IMR-90 (cell line): ENCODE measurements at regions not wholly inside any gene's neighbourhood (a gene's known extent, or its start where the extent isn't known, plus 50 kb on each side); places are given as distances from the start of the nearest gene placed in this dataset.
A peak's percentile ranks its signal among the peaks of the same experiment; 100 is the strongest.

Experiments used
- ATAC-seq: fragments of 200-7000 bp; cut with Tn5 transposase; 2 replicates; pipeline ENCODE4 v1.9.1; 2020; ENCODE audit warnings: low read depth, mild to moderate bottlenecking, moderate library complexity
- BruUV-seq: library from RNA; stranded (reverse); fragments of 400-500 nt; replicated peaks from 2 replicates; lab custom pipeline; 2021; lab: Mats Ljungman, UMichigan
- CTCF ChIA-PET: fragments of 300-600 bp; formaldehyde crosslinking; extraction: SDS; loops from one replicate; lab custom pipeline; 2021; ENCODE audit warnings: antibody characterized with exemption; lab: Yijun Ruan, JAX
- POLR2A ChIA-PET: fragments of 300-600 bp; sonication (Branson Sonifier 250); formaldehyde crosslinking; loops from one replicate; lab custom pipeline; 2022; ENCODE audit warnings: antibody characterized with exemption; ENCODE audit not compliant: unreplicated experiment; lab: Charles Lee
- DNase-seq: peaks from one replicate; pipeline ENCODE4 v3.0.0; 2013
- H2AFZ ChIP-seq: replicated peaks from 2 replicates; pipeline ENCODE3; 2013; ENCODE audit warnings: low read length, mild to moderate bottlenecking; ENCODE audit not compliant: poor library complexity
- H2AK5ac ChIP-seq: 2 replicates; pipeline ENCODE4 v1.6.1; 2013; ENCODE audit warnings: low read depth, low read length, inconsistent platforms
- H2AK9ac ChIP-seq: replicated peaks from 2 replicates; pipeline ENCODE3; 2013; ENCODE audit warnings: mild to moderate bottlenecking, low read depth, low read length, moderate library complexity; ENCODE audit not compliant: poor library complexity
- H2BK120ac ChIP-seq: 2 replicates; pipeline ENCODE4 v1.6.1; 2013; ENCODE audit warnings: low read depth, low read length, inconsistent platforms
- H2BK15ac ChIP-seq: 3 replicates; pipeline ENCODE4 v1.6.1; 2013; ENCODE audit warnings: low read depth, low read length, inconsistent platforms
- H2BK20ac ChIP-seq: 2 replicates; pipeline ENCODE4 v1.6.1; 2013; ENCODE audit warnings: low read depth, mild to moderate bottlenecking, inconsistent platforms, low read length, moderate library complexity
- H2BK5ac ChIP-seq: 2 replicates; pipeline ENCODE4 v1.6.1; 2013; ENCODE audit warnings: mild to moderate bottlenecking, low read depth, low read length, inconsistent platforms; ENCODE audit not compliant: poor library complexity, severe bottlenecking
- H3K14ac ChIP-seq: replicated peaks from 2 replicates; pipeline ENCODE4 v1.6.1; 2013; ENCODE audit warnings: low read depth, low read length, inconsistent platforms
- H3K18ac ChIP-seq: 2 replicates; pipeline ENCODE4 v1.6.1; 2013; ENCODE audit warnings: low read depth, low read length, control low read depth
- H3K23ac ChIP-seq: 2 replicates; pipeline ENCODE4 v1.6.1; 2013; ENCODE audit warnings: low read depth, low read length, inconsistent platforms
- H3K27ac ChIP-seq: 2 replicates; pipeline ENCODE4 v1.5.1; 2013; ENCODE audit warnings: mild to moderate bottlenecking, control low read depth, low read length; ENCODE audit not compliant: insufficient read depth
- H3K27me3 ChIP-seq: 2 replicates; pipeline ENCODE4 v1.6.1; 2013; ENCODE audit warnings: low read length; ENCODE audit not compliant: control insufficient read depth, insufficient read depth
- H3K36me3 ChIP-seq: 2 replicates; pipeline ENCODE4 v1.6.1; 2013; ENCODE audit warnings: low read length, mixed read lengths; ENCODE audit not compliant: control insufficient read depth, insufficient read depth
- H3K4ac ChIP-seq: 2 replicates; pipeline ENCODE4 v1.6.1; 2013; ENCODE audit warnings: low read depth, low read length, inconsistent platforms
- H3K4me1 ChIP-seq: 2 replicates; pipeline ENCODE4 v1.6.1; 2013; ENCODE audit warnings: low read length, mixed read lengths; ENCODE audit not compliant: control insufficient read depth, insufficient read depth
- H3K4me2 ChIP-seq: 2 replicates; pipeline ENCODE4 v1.6.1; 2013; ENCODE audit warnings: low read depth, mild to moderate bottlenecking, control low read depth, low read length, moderate library complexity
- H3K4me3 ChIP-seq: 2 replicates; pipeline ENCODE4 v1.5.1; 2013; ENCODE audit warnings: low read depth, mild to moderate bottlenecking, control low read depth, low read length, moderate library complexity; ENCODE audit not compliant: insufficient read depth
- H3K56ac ChIP-seq: 2 replicates; pipeline ENCODE4 v1.6.1; 2013; ENCODE audit warnings: low read length, inconsistent platforms; ENCODE audit not compliant: insufficient read depth; ENCODE audit errors: extremely low read depth
- H3K79me1 ChIP-seq, 2 experiments: 2 replicates each; pipeline ENCODE4 v1.6.1; 2013; ENCODE audit warnings: low read length in 2 of 2, inconsistent platforms in 1 of 2, low read depth in 1 of 2
- H3K9ac ChIP-seq: 2 replicates; pipeline ENCODE4 v1.6.1; 2013; ENCODE audit warnings: low read depth, low read length, control low read depth
- H3K9me1 ChIP-seq: 2 replicates; pipeline ENCODE4 v1.6.1; 2013; ENCODE audit warnings: low read length, inconsistent platforms; ENCODE audit not compliant: insufficient read depth
- H3K9me3 ChIP-seq: 2 replicates; pipeline ENCODE4 v1.6.1; 2013; ENCODE audit warnings: low read length; ENCODE audit not compliant: control insufficient read depth, insufficient read depth
- H4K20me1 ChIP-seq: 2 replicates; pipeline ENCODE4 v1.6.1; 2013; ENCODE audit warnings: low read length, inconsistent platforms; ENCODE audit not compliant: insufficient read depth
- H4K5ac ChIP-seq: 2 replicates; pipeline ENCODE4 v1.6.1; 2013; ENCODE audit warnings: mild to moderate bottlenecking, low read depth, low read length, control low read depth
- H4K8ac ChIP-seq, 2 experiments: 2 replicates each; pipeline ENCODE4 v1.6.1; 2013; ENCODE audit warnings: low read depth in 2 of 2, low read length in 2 of 2, control low read depth in 1 of 2, inconsistent platforms in 1 of 2
- H4K91ac ChIP-seq: 2 replicates; pipeline ENCODE4 v1.6.1; 2013; ENCODE audit warnings: low read depth, low read length, inconsistent platforms; ENCODE audit not compliant: insufficient read depth
- CEBPB ChIP-seq: IDR thresholded peaks from 2 replicates; pipeline ENCODE4 v1.6.1; 2012; ENCODE audit warnings: low read depth, low read length, improper control_type of control experiment
- CHD1 ChIP-seq: IDR thresholded peaks from 2 replicates; pipeline ENCODE4 v1.6.1; 2012; ENCODE audit warnings: low read depth, low read length, improper control_type of control experiment
- FOS ChIP-seq: fragments of 150-350 bp; IDR thresholded peaks from 2 replicates; pipeline ENCODE4 v1.6.1; 2016; ENCODE audit warnings: low read depth, low read length
- MAZ ChIP-seq: IDR thresholded peaks from 2 replicates; pipeline ENCODE4 v1.6.1; 2012; ENCODE audit warnings: low read depth, mild to moderate bottlenecking, low read length, improper control_type of control experiment, moderate library complexity, borderline replicate concordance
- MXI1 ChIP-seq: IDR thresholded peaks from 2 replicates; pipeline ENCODE4 v1.6.1; 2012; ENCODE audit warnings: low read depth, mild to moderate bottlenecking, low read length, moderate library complexity, borderline replicate concordance
- NFE2L2 ChIP-seq: fragments of 150-350 bp; IDR thresholded peaks from 2 replicates; pipeline ENCODE4 v1.6.1; 2016; ENCODE audit warnings: low read depth, mild to moderate bottlenecking, low read length
- RFX5 ChIP-seq: IDR thresholded peaks from 2 replicates; pipeline ENCODE4 v1.8.0; 2012; ENCODE audit warnings: low read depth, mild to moderate bottlenecking, low read length, moderate library complexity
- SMC3 ChIP-seq: fragments of 150-350 bp; IDR thresholded peaks from 2 replicates; pipeline ENCODE4 v1.6.1; 2016; ENCODE audit warnings: low read depth, mild to moderate bottlenecking, antibody characterized with exemption, low read length, moderate library complexity
- dilution Hi-C: fragments of 300-500 bp; cut with HindIII; formaldehyde crosslinking; loops from one replicate; pipeline ENCODE4 v1.14.3; 2018; ENCODE audit warnings: low sequenced_read_pairs; ENCODE audit not compliant: unreplicated experiment
- in situ Hi-C: fragments of 300-500 bp; cut with MboI; formaldehyde crosslinking; loops from 3 replicates; pipeline ENCODE4 v1.14.3; 2019; ENCODE audit warnings: low sequenced_read_pairs, inconsistent platforms, mixed read lengths
- intact Hi-C: fragments of 100-400 bp; cut with micrococcal nuclease; formaldehyde crosslinking; loops from 2 replicates; pipeline ENCODE4 v1.10.0; 2022
- TF ChIP-seq, protein P1 (sequence below): fragments of 150-350 bp; IDR thresholded peaks from 2 replicates; pipeline ENCODE4 v1.6.1; 2016; ENCODE audit warnings: low read depth, mild to moderate bottlenecking, low read length, moderate library complexity, borderline replicate concordance

- Histone ChIP-seq H3K9me3 (no peaks in the 10 kb centered on the region), H2AFZ (no peak overlapping the region), H3K14ac (no peak overlapping the region), H2BK20ac (no peak overlapping the region), H2BK15ac (no peak overlapping the region), H3K4ac (no peak overlapping the region), H4K8ac (no peak overlapping the region), H3K56ac (no peak overlapping the region), H3K4me3 (no peak overlapping the region), H3K9me1 (peaks cover 6% of the 10 kb centered on the region; the same call in 1 of the 2 replicates), H4K20me1 (peaks cover 7% of the 10 kb centered on the region; the same call in 1 of the 2 replicates), H4K91ac (no peak overlapping the region), H3K36me3 (no peaks in the 10 kb centered on the region), H2AK5ac (no peak overlapping the region), H4K5ac (no peak overlapping the region), H2BK120ac (no peak overlapping the region), H3K18ac (no peak overlapping the region), H2BK5ac (peak overlapping the region; percentile 50), H3K27me3 (no peaks in the 10 kb centered on the region), H2AK9ac (no peak overlapping the region), H3K4me2 (no peak overlapping the region), H3K9ac (no peak overlapping the region), H3K79me1 (peaks cover 14 to 64% of the 10 kb centered on the region in 2 experiments), H3K4me1 (peaks cover 19% of the 10 kb centered on the region), H3K27ac (no peak overlapping the region), H3K23ac (no peak overlapping the region)
- ChIA-PET CTCF (interaction anchor here (1.1 kb wide), 1 partner anchor 11 kb away, joined by 3 read pairs; no protein-coding TSS in a partner anchor), POLR2A (no interaction called here)
- in situ Hi-C loops: no loop called here
- DNase-seq (no peak), ATAC-seq (no peak)
- no peak for TF ChIP-seq MXI1
- no peak for TF ChIP-seq FOS
- peak; percentile 30; the same call in 1 of the 2 replicates for TF ChIP-seq CEBPB
- no peak for TF ChIP-seq SMC3
- TF ChIP-seq CHD1: no peak
- no peak for TF ChIP-seq NFE2L2
- TF ChIP-seq RFX5: no peak
- TF ChIP-seq MAZ: no peak
- TF ChIP-seq, protein P1, sequence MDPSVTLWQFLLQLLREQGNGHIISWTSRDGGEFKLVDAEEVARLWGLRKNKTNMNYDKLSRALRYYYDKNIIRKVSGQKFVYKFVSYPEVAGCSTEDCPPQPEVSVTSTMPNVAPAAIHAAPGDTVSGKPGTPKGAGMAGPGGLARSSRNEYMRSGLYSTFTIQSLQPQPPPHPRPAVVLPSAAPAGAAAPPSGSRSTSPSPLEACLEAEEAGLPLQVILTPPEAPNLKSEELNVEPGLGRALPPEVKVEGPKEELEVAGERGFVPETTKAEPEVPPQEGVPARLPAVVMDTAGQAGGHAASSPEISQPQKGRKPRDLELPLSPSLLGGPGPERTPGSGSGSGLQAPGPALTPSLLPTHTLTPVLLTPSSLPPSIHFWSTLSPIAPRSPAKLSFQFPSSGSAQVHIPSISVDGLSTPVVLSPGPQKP: no peak
- intact Hi-C loops: no loop called here
- dilution Hi-C loops: no loop called here
- BruUV-seq: no TSS peak
Observed at GRCh38 chr6:56718236-56718635, 75.5 kb upstream of the DST start.
